Gastroesophageal sphincter (tissue), 4 donors: ENCODE measurements at regions not wholly inside any gene's neighbourhood (a gene's known extent, or its start where the extent isn't known, plus 50 kb on each side); places are given as distances from the start of the nearest gene placed in this dataset.

Experiments
- ATAC-seq: fragments of 150-250 bp; one replicate; pipeline ENCODE4 v1.9.1; 2016; ENCODE audit warnings: mild to moderate bottlenecking, moderate library complexity
- H3K27ac ChIP-seq, 4 donors: fragments of 200-600 bp; sonication (generic) in 3 of 4; 1 replicate in 3 of 4; 2 replicates in 1 of 4; pipeline ENCODE4 v1.5.1; 2016 to 2019
- H3K27me3 ChIP-seq: fragments of 200-600 bp; sonication (generic); one replicate; pipeline ENCODE4 v1.5.1; 2019
- H3K36me3 ChIP-seq, 2 donors: fragments of 200-600 bp; sonication (generic); one replicate each; pipeline ENCODE4 v1.5.1; 2019; ENCODE audit warnings: control low read depth in 1 of 2
- H3K4me1 ChIP-seq, 3 donors: fragments of 200-600 bp; sonication (generic); 1 replicate in 2 of 3; 2 replicates in 1 of 3; pipeline ENCODE4 v1.5.1; 2016 to 2019; ENCODE audit warnings: control low read depth in 2 of 3
- H3K4me3 ChIP-seq, 2 donors: fragments of 200-600 bp; sonication (generic); one replicate each; pipeline ENCODE4 v1.5.1; 2019; ENCODE audit warnings: mild to moderate bottlenecking in 1 of 2, moderate library complexity in 1 of 2
- H3K9me3 ChIP-seq, 3 donors: fragments of 200-600 bp; sonication (generic); one replicate each; pipeline ENCODE4 v1.5.1; 2017 to 2019; ENCODE audit warnings: control low read depth in 2 of 3
- CTCF ChIP-seq, 4 experiments: fragments of 200-600 bp in 2 of 4; fragments of 450-650 bp in 2 of 4; sonication (generic) in 1 of 4; IDR thresholded peaks; one replicate each; pipeline ENCODE4 v1.5.1; 2017 to 2019; ENCODE audit warnings: antibody characterized with exemption in 4 of 4, mild to moderate bottlenecking in 2 of 4, moderate library complexity in 2 of 4
- EP300 ChIP-seq: sonication (generic); formaldehyde crosslinking; IDR thresholded peaks from one replicate; pipeline ENCODE4 v1.6.1; 2017; ENCODE audit warnings: antibody characterized with exemption, mild to moderate bottlenecking
- POLR2A ChIP-seq, 2 donors: fragments of 450-650 bp; IDR thresholded peaks; one replicate each; pipeline ENCODE4 v1.6.1; 2017; ENCODE audit warnings: antibody characterized with exemption in 2 of 2, mild to moderate bottlenecking in 2 of 2, moderate library complexity in 1 of 2
- POLR2AphosphoS5 ChIP-seq: sonication (generic); formaldehyde crosslinking; IDR thresholded peaks from one replicate; pipeline ENCODE4 v1.6.1; 2017; ENCODE audit warnings: antibody characterized with exemption
- WGBS, 2 donors: methylation state at CpG; one replicate each; pipeline ENCODE4 v1.1.5; 2018; ENCODE audit warnings: low coverage in 1 of 2; 5-methylcytosine and 5-hydroxymethylcytosine counted together

GRCh38 chr16:16868727-16869126, 489.8 kb downstream of the NPIPA7 start:
- Histone ChIP-seq H3K4me1 (no peaks in the 10 kb centered on the region), H3K27ac (no peak overlapping the region), H3K4me3 (no peak overlapping the region), H3K9me3 (no peaks in the 10 kb centered on the region), H3K36me3 (no peaks in the 10 kb centered on the region), H3K27me3 (peaks cover 70% of the 10 kb centered on the region)
- TF ChIP-seq CTCF (IDR thresholded peaks at IDR 0.05) (no peak), POLR2A (IDR thresholded peaks at IDR 0.05) (no peak), EP300 (no peak), POLR2AphosphoS5 (no peak)
- 32% methylated on average over 2 of the region's 2 CpGs for WGBS, 2 donors
- no peak for ATAC-seq

- no peak overlapping the region for H3K4me3 ChIP-seq
- H3K36me3 ChIP-seq, result no peaks in the 10 kb centered on the region
- H3K27me3 ChIP-seq, result peaks cover 75% of the 10 kb centered on the region
- no peaks in the 10 kb centered on the region for H3K4me1 ChIP-seq
- H3K27ac ChIP-seq, result no peak overlapping the region
- ATAC-seq, result no peak
- no peak for TF ChIP-seq CTCF (IDR thresholded peaks at IDR 0.05)
- TF ChIP-seq POLR2AphosphoS5, result no peak
- TF ChIP-seq EP300, result no peak
- TF ChIP-seq POLR2A (IDR thresholded peaks at IDR 0.05), result no peak
- WGBS, 2 donors, result 48 to 57% methylated on average over 5 of the region's 5 CpGs
- no peaks in the 10 kb centered on the region for H3K9me3 ChIP-seq
Observed at GRCh38 chr16:16869746-16870145, 490.8 kb downstream of the NPIPA7 start.

GRCh38 chr16:16871196-16871595, 492.3 kb downstream of the NPIPA7 start:
- peaks cover 65% of the 10 kb centered on the region for H3K27me3 ChIP-seq
- no peak for ATAC-seq
- WGBS, 2 donors, result 48 to 86% methylated on average over 2 to 9 of the region's 9 CpGs
- H3K4me1 ChIP-seq, result no peaks in the 10 kb centered on the region
- H3K36me3 ChIP-seq, result no peaks in the 10 kb centered on the region
- TF ChIP-seq POLR2AphosphoS5 (no peak), POLR2A (IDR thresholded peaks at IDR 0.05) (no peak), CTCF (IDR thresholded peaks at IDR 0.05) (no peak), EP300 (no peak)
- H3K27ac ChIP-seq, result no peak overlapping the region
- H3K4me3 ChIP-seq, result no peak overlapping the region
- no peaks in the 10 kb centered on the region for H3K9me3 ChIP-seq

GRCh38 chr16:16877061-16877460, 498.1 kb downstream of the NPIPA7 start:
- Histone ChIP-seq H3K27me3 (peaks cover 38% of the 10 kb centered on the region), H3K9me3 (no peaks in the 10 kb centered on the region), H3K27ac (no peak overlapping the region), H3K4me1 (no peaks in the 10 kb centered on the region), H3K36me3 (no peaks in the 10 kb centered on the region), H3K4me3 (no peak overlapping the region)
- no peak for ATAC-seq
- 62 to 70% methylated on average over 2 of the region's 2 CpGs for WGBS, 2 donors
- TF ChIP-seq EP300 (no peak), CTCF (IDR thresholded peaks at IDR 0.05) (no peak), POLR2A (IDR thresholded peaks at IDR 0.05) (no peak)

- no peak for ATAC-seq
Observed at GRCh38 chr16:16879567-16880251, 500.8 kb downstream of the NPIPA7 start.

More at GRCh38 chr16:16879567-16880251, 500.8 kb downstream of the NPIPA7 start:
- Histone ChIP-seq H3K36me3 (no peaks in the 10 kb centered on the region), H3K27ac (no peak overlapping the region), H3K9me3 (no peaks in the 10 kb centered on the region), H3K4me3 (no peak overlapping the region), H3K4me1 (no peaks in the 10 kb centered on the region), H3K27me3 (peaks cover 20% of the 10 kb centered on the region)
- WGBS, 2 donors, result 80 to 82% methylated on average over 8 of the region's 8 CpGs
- TF ChIP-seq EP300, result no peak
